Breast epithelium (tissue), 3 donors: ENCODE measurements at regions not wholly inside any gene's neighbourhood (a gene's known extent, or its start where the extent isn't known, plus 50 kb on each side); places are given as distances from the start of the nearest gene placed in this dataset.

Experiments used
- POLR2A ChIP-seq: fragments of 450-650 bp; IDR thresholded peaks from one replicate; pipeline ENCODE4 v1.6.1; 2016; ENCODE audit warnings: antibody characterized with exemption, mild to moderate bottlenecking, moderate library complexity
- POLR2AphosphoS5 ChIP-seq, 3 donors: sonication (generic); formaldehyde crosslinking; IDR thresholded peaks; one replicate each; pipeline ENCODE4 v1.6.1; 2017; ENCODE audit warnings: antibody characterized with exemption in 3 of 3
- TF ChIP-seq, protein P1 (sequence below), 3 donors: fragments of 450-650 bp; IDR thresholded peaks; one replicate each; pipeline ENCODE4 v1.5.1; 2016 to 2017; ENCODE audit warnings: antibody characterized with exemption in 3 of 3, mild to moderate bottlenecking in 3 of 3, moderate library complexity in 3 of 3

DNA sequence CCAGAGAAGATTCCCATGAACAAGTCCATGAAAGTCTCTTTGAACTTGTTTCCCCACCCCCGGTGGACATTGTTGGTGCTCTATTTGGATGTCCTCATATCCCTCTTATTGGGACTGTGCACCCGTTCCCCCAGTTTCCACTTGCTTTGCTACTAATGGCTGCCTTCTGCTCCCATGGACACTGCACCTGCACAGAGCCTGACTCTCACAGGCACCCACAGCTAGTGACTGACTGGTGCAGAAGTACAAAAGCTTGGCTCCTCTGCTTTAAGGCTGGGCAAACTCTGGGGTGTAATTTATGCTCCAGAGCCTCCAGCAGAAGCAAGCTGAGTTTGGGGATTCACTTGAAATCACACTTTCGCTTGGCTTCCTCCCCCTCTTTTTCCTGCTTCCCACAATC is 239.9 kb upstream of the BTBD3 start:
- TF ChIP-seq, protein P1, sequence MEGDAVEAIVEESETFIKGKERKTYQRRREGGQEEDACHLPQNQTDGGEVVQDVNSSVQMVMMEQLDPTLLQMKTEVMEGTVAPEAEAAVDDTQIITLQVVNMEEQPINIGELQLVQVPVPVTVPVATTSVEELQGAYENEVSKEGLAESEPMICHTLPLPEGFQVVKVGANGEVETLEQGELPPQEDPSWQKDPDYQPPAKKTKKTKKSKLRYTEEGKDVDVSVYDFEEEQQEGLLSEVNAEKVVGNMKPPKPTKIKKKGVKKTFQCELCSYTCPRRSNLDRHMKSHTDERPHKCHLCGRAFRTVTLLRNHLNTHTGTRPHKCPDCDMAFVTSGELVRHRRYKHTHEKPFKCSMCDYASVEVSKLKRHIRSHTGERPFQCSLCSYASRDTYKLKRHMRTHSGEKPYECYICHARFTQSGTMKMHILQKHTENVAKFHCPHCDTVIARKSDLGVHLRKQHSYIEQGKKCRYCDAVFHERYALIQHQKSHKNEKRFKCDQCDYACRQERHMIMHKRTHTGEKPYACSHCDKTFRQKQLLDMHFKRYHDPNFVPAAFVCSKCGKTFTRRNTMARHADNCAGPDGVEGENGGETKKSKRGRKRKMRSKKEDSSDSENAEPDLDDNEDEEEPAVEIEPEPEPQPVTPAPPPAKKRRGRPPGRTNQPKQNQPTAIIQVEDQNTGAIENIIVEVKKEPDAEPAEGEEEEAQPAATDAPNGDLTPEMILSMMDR (IDR thresholded peaks at IDR 0.05), result no peak
- TF ChIP-seq POLR2A (no peak), POLR2AphosphoS5 (IDR thresholded peaks at IDR 0.05) (no peak)
